Naive thymus-derived CD8-positive, alpha-beta T cell (primary cell): ENCODE measurements at regions not wholly inside any gene's neighbourhood (a gene's known extent, or its start where the extent isn't known, plus 50 kb on each side); places are given as distances from the start of the nearest gene placed in this dataset.

ENCODE experiments used
- ATAC-seq, 2 donors: fragments of 150-1000 bp; cut with Tn5 transposase in 1 of 2; sonication (Bioruptor Pico), chemical (Tn5 transposase) in 1 of 2; 1 replicate in 1 of 2; 2 replicates in 1 of 2; pipeline ENCODE4 v1.10.0; 2021; ENCODE audit warnings: mild to moderate bottlenecking in 2 of 2, moderate library complexity in 2 of 2
- POLR2A ChIA-PET: fragments of 350-600 bp; sonication (Branson Sonifier 250); formaldehyde crosslinking; loops from one replicate; lab custom pipeline; 2021; ENCODE audit warnings: antibody characterized with exemption; lab: Charles Lee
- DNase-seq, 10 donors: peaks; one replicate each; pipeline versions ENCODE4 v3.0.0 to v3.0.0-alpha.2; 2020 to 2022
- H3K27ac Mint-ChIP-seq, 10 donors: one replicate each; pipeline ENCODE4 v1.8.0; 2020 to 2022; ENCODE audit warnings: mild to moderate bottlenecking in 10 of 10, mixed read lengths in 10 of 10, moderate library complexity in 4 of 10, inconsistent platforms in 1 of 10
- H3K27me3 Mint-ChIP-seq, 5 donors: one replicate each; pipeline ENCODE4 v1.8.0; 2021 to 2022; ENCODE audit warnings: mixed read lengths in 5 of 5
- H3K36me3 Mint-ChIP-seq, 3 donors: one replicate each; pipeline ENCODE4 v1.8.0; 2020 to 2022; ENCODE audit warnings: mixed read lengths in 3 of 3, mild to moderate bottlenecking in 2 of 3, inconsistent platforms in 1 of 3
- H3K4me1 Mint-ChIP-seq, 4 donors: one replicate each; pipeline ENCODE4 v1.8.0; 2021 to 2022; ENCODE audit warnings: mixed read lengths in 4 of 4
- H3K4me3 Mint-ChIP-seq, 10 donors: one replicate each; pipeline ENCODE4 v1.8.0; 2020 to 2022; ENCODE audit warnings: mild to moderate bottlenecking in 10 of 10, mixed read lengths in 10 of 10, moderate library complexity in 6 of 10, inconsistent platforms in 1 of 10
- H3K9me3 Mint-ChIP-seq, 9 donors: one replicate each; pipeline ENCODE4 v1.8.0; 2020 to 2022; ENCODE audit warnings: mixed read lengths in 9 of 9, mild to moderate bottlenecking in 3 of 9, inconsistent platforms in 1 of 9, moderate library complexity in 1 of 9

- Mint-ChIP-seq H3K9me3 (peaks cover 0 to 11% (median 0%) of the 10 kb centered on the region in 9 donors), H3K4me3 (no peak overlapping the region), H3K27me3 (peaks cover 0 to 11% (median 3%) of the 10 kb centered on the region in 5 donors), H3K36me3 (no peaks in the 10 kb centered on the region), H3K4me1 (no peaks in the 10 kb centered on the region), H3K27ac (no peak overlapping the region)
- DNase-seq (no peak), ATAC-seq (no peak)
- POLR2A ChIA-PET = no interaction called here
Observed at GRCh38 chr18:41744421-41745030, 210.5 kb upstream of the PIK3C3 start.

DNA sequence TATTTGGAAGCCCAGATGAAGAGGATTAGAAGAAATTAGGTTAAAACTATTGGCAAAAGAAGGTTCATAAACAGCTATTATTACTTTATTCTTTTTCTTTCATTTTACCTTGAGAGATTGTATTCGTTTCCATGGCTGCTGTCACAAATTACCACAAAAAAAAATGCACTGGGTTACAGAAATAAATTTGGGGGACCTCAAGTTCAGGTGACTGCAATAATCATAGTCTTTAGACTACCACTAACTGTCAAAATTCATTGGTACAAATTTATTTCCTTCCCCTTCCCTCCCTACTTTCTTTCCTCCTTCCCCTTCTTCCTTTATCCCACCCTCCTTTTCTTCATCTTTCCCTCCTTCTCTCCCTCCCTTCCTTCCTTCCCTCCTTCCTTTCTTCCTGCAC lies 217.8 kb upstream of the PIK3C3 start:
- no peak for ATAC-seq
- Mint-ChIP-seq H3K4me3 (no peak overlapping the region), H3K27ac (no peak overlapping the region), H3K36me3 (no peaks in the 10 kb centered on the region), H3K27me3 (peaks cover 0 to 2% (median 0%) of the 10 kb centered on the region in 5 donors), H3K4me1 (no peaks in the 10 kb centered on the region), H3K9me3 (peaks cover 0 to 11% (median 0%) of the 10 kb centered on the region in 9 donors)
- POLR2A ChIA-PET = no interaction called here
- no peak for DNase-seq

DNA sequence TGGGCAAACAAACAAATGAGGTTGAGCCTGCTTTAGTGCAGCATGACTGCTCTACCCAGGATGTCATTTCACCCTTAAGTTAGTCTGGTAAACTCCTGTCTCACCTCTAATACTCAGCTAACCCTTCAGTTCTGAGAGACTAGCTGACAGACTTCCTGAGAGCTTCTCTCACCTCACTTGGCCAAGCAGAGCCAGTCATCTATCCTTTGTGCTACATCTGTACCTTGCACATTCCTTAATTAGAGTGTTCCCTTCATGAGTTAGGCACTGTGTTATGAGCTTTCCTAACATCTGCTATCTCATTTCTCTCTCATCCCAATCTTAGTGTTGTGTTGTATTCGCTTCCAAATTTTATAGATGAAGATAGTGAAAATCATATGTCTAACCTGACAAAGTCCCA lies 220.1 kb upstream of the PIK3C3 start:
- ATAC-seq = no peak
- Mint-ChIP-seq H3K36me3 (no peaks in the 10 kb centered on the region), H3K27ac (no peak overlapping the region), H3K4me3 (no peak overlapping the region), H3K27me3 (no peaks in the 10 kb centered on the region), H3K9me3 (peaks cover 0 to 2% (median 0%) of the 10 kb centered on the region in 9 donors), H3K4me1 (no peaks in the 10 kb centered on the region)
- POLR2A ChIA-PET = no interaction called here
- no peak for DNase-seq

DNA sequence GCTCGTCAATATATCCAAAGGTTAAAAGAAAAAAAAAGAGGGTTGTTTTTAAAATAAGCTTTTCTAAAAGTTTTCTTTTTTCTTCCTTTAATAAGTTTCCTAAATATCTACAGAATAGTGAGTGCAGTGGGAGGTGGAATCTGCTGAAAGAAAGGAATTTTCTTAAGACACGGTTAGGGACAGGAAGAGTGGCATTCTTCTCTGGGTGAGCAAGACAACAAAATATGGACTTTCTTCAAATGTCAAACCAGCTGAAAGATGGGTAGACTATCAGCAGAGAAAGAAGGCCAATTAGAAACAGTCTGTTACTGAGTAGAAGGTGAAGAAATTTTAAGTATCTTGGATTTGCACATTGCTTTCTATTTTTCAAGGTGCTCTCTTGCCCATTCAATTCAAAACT lies 222.7 kb upstream of the PIK3C3 start:
- ATAC-seq = no peak
- POLR2A ChIA-PET = no interaction called here
- Mint-ChIP-seq H3K4me1 (no peaks in the 10 kb centered on the region), H3K4me3 (no peak overlapping the region), H3K27ac (no peak overlapping the region), H3K27me3 (no peaks in the 10 kb centered on the region), H3K9me3 (peaks cover 0 to 2% (median 0%) of the 10 kb centered on the region in 9 donors), H3K36me3 (no peaks in the 10 kb centered on the region)
- DNase-seq = no peak

DNA sequence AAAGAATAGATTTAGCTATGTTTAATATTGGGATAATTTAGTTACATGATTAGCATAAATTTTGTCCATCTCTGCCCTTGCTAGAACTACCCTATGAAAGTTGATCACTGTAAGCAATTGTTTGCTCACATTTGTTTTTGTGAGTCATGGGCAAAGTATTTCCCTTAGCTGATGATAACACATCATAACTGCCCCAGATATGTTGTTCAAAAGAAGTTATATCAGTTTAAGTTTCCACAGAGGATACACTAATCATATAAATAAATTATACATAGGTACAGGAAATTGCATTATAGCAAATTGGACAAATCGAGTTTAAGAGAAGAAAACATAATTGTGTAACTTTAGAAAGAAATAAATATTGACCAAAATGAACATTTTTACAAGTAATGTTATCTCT lies 223.2 kb upstream of the PIK3C3 start:
- peaks cover 0 to 2% (median 0%) of the 10 kb centered on the region in 9 donors for H3K9me3 Mint-ChIP-seq
- DNase-seq (no peak), ATAC-seq (no peak)
- H3K27ac Mint-ChIP-seq = no peak overlapping the region
- no peaks in the 10 kb centered on the region for H3K27me3 Mint-ChIP-seq
- POLR2A ChIA-PET = no interaction called here
- H3K4me3 Mint-ChIP-seq = no peak overlapping the region
- H3K36me3 Mint-ChIP-seq = no peaks in the 10 kb centered on the region
- no peaks in the 10 kb centered on the region for H3K4me1 Mint-ChIP-seq

GRCh38 chr18:41724195-41724594 lies 230.8 kb upstream of the PIK3C3 start:
- Mint-ChIP-seq H3K4me3 (no peak overlapping the region), H3K36me3 (no peaks in the 10 kb centered on the region), H3K27ac (no peak overlapping the region), H3K9me3 (peaks cover 0 to 17% (median 2%) of the 10 kb centered on the region in 9 donors), H3K27me3 (peaks cover 0 to 3% (median 0%) of the 10 kb centered on the region in 5 donors), H3K4me1 (no peaks in the 10 kb centered on the region)
- ATAC-seq (no peak), DNase-seq (no peak)
- POLR2A ChIA-PET = no interaction called here

DNA sequence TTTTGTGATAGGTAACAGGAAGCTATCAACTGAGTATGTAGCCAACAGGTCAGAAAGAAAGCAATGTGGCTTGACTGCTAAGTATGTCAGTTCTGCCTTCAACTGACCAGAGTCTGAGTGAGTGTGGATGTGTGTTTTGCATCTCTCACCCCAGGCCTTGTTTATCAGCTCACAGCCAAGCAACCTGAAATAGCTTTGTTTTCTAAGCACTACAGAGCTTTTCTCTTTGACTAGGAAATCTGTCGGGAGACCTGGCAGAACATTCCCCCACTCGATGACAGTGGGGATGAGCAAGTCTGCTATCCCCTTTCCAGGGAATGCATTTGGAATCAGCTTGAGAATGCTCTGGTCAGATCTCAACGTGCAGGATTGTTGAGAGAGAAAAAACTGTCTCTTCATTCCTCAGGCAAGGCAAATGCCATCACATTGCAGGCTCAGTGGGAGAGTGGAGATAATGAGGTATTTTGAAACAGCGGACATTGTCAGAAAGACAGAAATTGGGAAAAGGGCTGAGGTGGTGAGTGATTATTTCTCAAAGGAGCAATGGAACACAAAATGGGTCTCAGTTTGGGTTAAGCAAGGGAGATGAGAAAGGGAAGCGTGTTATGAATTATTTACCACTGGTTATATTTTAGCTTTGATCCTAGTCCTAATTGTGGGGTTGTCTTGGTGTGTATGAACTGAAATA lies 233.8 kb upstream of the PIK3C3 start:
- no peaks in the 10 kb centered on the region for H3K4me1 Mint-ChIP-seq
- H3K36me3 Mint-ChIP-seq = no peaks in the 10 kb centered on the region
- POLR2A ChIA-PET = no interaction called here
- H3K4me3 Mint-ChIP-seq = no peak overlapping the region
- H3K9me3 Mint-ChIP-seq = peaks cover 0 to 17% (median 2%) of the 10 kb centered on the region in 9 donors
- no peak overlapping the region for H3K27ac Mint-ChIP-seq
- ATAC-seq (no peak), DNase-seq (no peak)
- peaks cover 0 to 3% (median 0%) of the 10 kb centered on the region in 5 donors for H3K27me3 Mint-ChIP-seq

- H3K4me1 Mint-ChIP-seq = no peaks in the 10 kb centered on the region
- peaks cover 0 to 26% (median 0%) of the 10 kb centered on the region in 9 donors for H3K9me3 Mint-ChIP-seq
- DNase-seq = no peak
- POLR2A ChIA-PET = no interaction called here
- no peak for ATAC-seq
- H3K4me3 Mint-ChIP-seq = no peak overlapping the region
- no peak overlapping the region for H3K27ac Mint-ChIP-seq
- no peaks in the 10 kb centered on the region for H3K36me3 Mint-ChIP-seq
- H3K27me3 Mint-ChIP-seq = peaks cover 0 to 9% (median 3%) of the 10 kb centered on the region in 5 donors
Observed at GRCh38 chr18:41720226-41720625, 234.8 kb upstream of the PIK3C3 start.

GRCh38 chr18:41719808-41720207 lies 235.2 kb upstream of the PIK3C3 start:
- DNase-seq = no peak
- H3K36me3 Mint-ChIP-seq = no peaks in the 10 kb centered on the region
- no peak overlapping the region for H3K27ac Mint-ChIP-seq
- peaks cover 0 to 9% (median 3%) of the 10 kb centered on the region in 5 donors for H3K27me3 Mint-ChIP-seq
- POLR2A ChIA-PET = no interaction called here
- ATAC-seq = no peak
- no peak overlapping the region for H3K4me3 Mint-ChIP-seq
- H3K9me3 Mint-ChIP-seq = peaks cover 0 to 27% (median 0%) of the 10 kb centered on the region in 9 donors
- no peaks in the 10 kb centered on the region for H3K4me1 Mint-ChIP-seq

- H3K4me1 Mint-ChIP-seq = no peaks in the 10 kb centered on the region
- DNase-seq (no peak), ATAC-seq (no peak)
- no peak overlapping the region for H3K27ac Mint-ChIP-seq
- H3K36me3 Mint-ChIP-seq = no peaks in the 10 kb centered on the region
- no peak overlapping the region for H3K4me3 Mint-ChIP-seq
- H3K9me3 Mint-ChIP-seq = peaks cover 0 to 20% (median 0%) of the 10 kb centered on the region in 9 donors
- H3K27me3 Mint-ChIP-seq = peaks cover 0 to 9% (median 0%) of the 10 kb centered on the region in 5 donors
- POLR2A ChIA-PET = no interaction called here
Observed at GRCh38 chr18:41714872-41715271, 240.2 kb upstream of the PIK3C3 start.

GRCh38 chr18:41713969-41714825 lies 240.8 kb upstream of the PIK3C3 start:
- POLR2A ChIA-PET = no interaction called here
- peaks cover 0 to 13% (median 0%) of the 10 kb centered on the region in 9 donors for H3K9me3 Mint-ChIP-seq

GRCh38 chr18:41706301-41706700 lies 248.7 kb upstream of the PIK3C3 start:
- H3K36me3 Mint-ChIP-seq = no peaks in the 10 kb centered on the region
- DNase-seq (no peak), ATAC-seq (no peak)
- H3K27ac Mint-ChIP-seq = no peak overlapping the region
- peaks cover 0 to 9% (median 1%) of the 10 kb centered on the region in 5 donors for H3K27me3 Mint-ChIP-seq
- H3K9me3 Mint-ChIP-seq = peaks cover 0 to 4% (median 1%) of the 10 kb centered on the region in 9 donors
- POLR2A ChIA-PET = no interaction called here
- H3K4me1 Mint-ChIP-seq = no peaks in the 10 kb centered on the region
- H3K4me3 Mint-ChIP-seq = no peak overlapping the region

More at GRCh38 chr18:41713969-41714825, 240.8 kb upstream of the PIK3C3 start:
- Mint-ChIP-seq H3K4me1 (no peaks in the 10 kb centered on the region), H3K27ac (no peak overlapping the region), H3K4me3 (no peak overlapping the region), H3K36me3 (no peaks in the 10 kb centered on the region), H3K27me3 (peaks cover 0 to 9% (median 0%) of the 10 kb centered on the region in 5 donors)
- ATAC-seq (no peak), DNase-seq (no peak)
